Mesendoderm (in vitro differentiated cells): ENCODE measurements at regions not wholly inside any gene's neighbourhood (a gene's known extent, or its start where the extent isn't known, plus 50 kb on each side); places are given as distances from the start of the nearest gene placed in this dataset.
A peak's percentile ranks its signal among the peaks of the same experiment; 100 is the strongest.

Source experiments
- DNase-seq: peaks from one replicate; pipeline ENCODE4 v3.0.0; 2013
- H2AK5ac ChIP-seq: 2 replicates; pipeline ENCODE4 v1.6.1; 2013; ENCODE audit warnings: low read length, inconsistent platforms
- H2BK120ac ChIP-seq: 2 replicates; pipeline ENCODE4 v1.6.1; 2013; ENCODE audit warnings: low read depth, mild to moderate bottlenecking, low read length, moderate library complexity, mixed read lengths
- H2BK15ac ChIP-seq: replicated peaks from 2 replicates; pipeline ENCODE4 v1.6.1; 2013; ENCODE audit warnings: low read depth, mild to moderate bottlenecking, moderate library complexity
- H2BK5ac ChIP-seq: 2 replicates; pipeline ENCODE4 v1.6.1; 2013; ENCODE audit warnings: low read length, inconsistent platforms
- H3K18ac ChIP-seq: 2 replicates; pipeline ENCODE4 v1.6.1; 2013; ENCODE audit warnings: mild to moderate bottlenecking, low read length, mixed read lengths
- H3K23ac ChIP-seq: one replicate; pipeline ENCODE4 v1.6.1; 2013; ENCODE audit warnings: low read length
- H3K27ac ChIP-seq: 2 replicates; pipeline ENCODE4 v1.5.1; 2013; ENCODE audit warnings: low read depth, mild to moderate bottlenecking, inconsistent platforms, low read length, moderate library complexity
- H3K27me3 ChIP-seq: 2 replicates; pipeline ENCODE4 v1.6.1; 2013; ENCODE audit warnings: low read length, control low read depth, mild to moderate bottlenecking, inconsistent platforms; ENCODE audit not compliant: insufficient read depth, poor library complexity
- H3K36me3 ChIP-seq: 2 replicates; pipeline ENCODE4 v1.6.1; 2013; ENCODE audit warnings: low read length, inconsistent platforms; ENCODE audit not compliant: control insufficient read depth, insufficient read depth
- H3K4ac ChIP-seq: one replicate; pipeline ENCODE4 v1.6.1; 2013; ENCODE audit warnings: low read depth, mild to moderate bottlenecking, low read length, moderate library complexity
- H3K4me1 ChIP-seq: 2 replicates; pipeline ENCODE4 v1.6.1; 2013; ENCODE audit warnings: low read depth, low read length, inconsistent platforms; ENCODE audit not compliant: control insufficient read depth
- H3K4me2 ChIP-seq: 2 replicates; pipeline ENCODE4 v1.6.1; 2013; ENCODE audit warnings: low read length
- H3K4me3 ChIP-seq: 2 replicates; pipeline ENCODE4 v1.5.1; 2013; ENCODE audit warnings: mild to moderate bottlenecking, low read length
- H3K56ac ChIP-seq: one replicate; pipeline ENCODE4 v1.6.1; 2013; ENCODE audit warnings: low read length
- H3K79me1 ChIP-seq: 2 replicates; pipeline ENCODE4 v1.6.1; 2013; ENCODE audit warnings: low read length, inconsistent platforms
- H3K79me2 ChIP-seq: 2 replicates; pipeline ENCODE4 v1.6.1; 2013; ENCODE audit warnings: mild to moderate bottlenecking, low read length; ENCODE audit not compliant: control insufficient read depth, insufficient read depth
- H3K9ac ChIP-seq: 2 replicates; pipeline ENCODE4 v1.6.1; 2013; ENCODE audit warnings: low read length, inconsistent platforms
- H4K5ac ChIP-seq: one replicate; pipeline ENCODE4 v1.6.1; 2013; ENCODE audit warnings: low read length
- H4K8ac ChIP-seq: one replicate; pipeline ENCODE4 v1.6.1; 2013; ENCODE audit warnings: low read depth, mild to moderate bottlenecking, control low read depth, low read length, moderate library complexity
- WGBS: extraction: QIAGEN DNeasy Blood & Tissue Kit; methylation state at CpG from one replicate; pipeline ENCODE4 v1.1.7; 2013; ENCODE audit warnings: low lambda C conversion rate, missing lambda C conversion rate; ENCODE audit not compliant: insufficient coverage; ENCODE audit errors: extremely low coverage; 5-methylcytosine and 5-hydroxymethylcytosine counted together

- no peak overlapping the region for H4K5ac ChIP-seq
- no peak for DNase-seq
- no peak overlapping the region for H3K18ac ChIP-seq
- no peak overlapping the region for H2BK120ac ChIP-seq
- H3K9ac ChIP-seq, result no peak overlapping the region
- H3K56ac ChIP-seq, result no peak overlapping the region
- H3K4me1 ChIP-seq, result no peaks in the 10 kb centered on the region
- H3K27me3 ChIP-seq, result no peaks in the 10 kb centered on the region
- no peaks in the 10 kb centered on the region for H3K79me2 ChIP-seq
- H3K36me3 ChIP-seq, result no peaks in the 10 kb centered on the region
- no peak overlapping the region for H4K8ac ChIP-seq
- no peak overlapping the region for H2BK5ac ChIP-seq
- H2AK5ac ChIP-seq, result no peak overlapping the region
- H3K4me3 ChIP-seq, result no peak overlapping the region
- H3K4me2 ChIP-seq, result no peak overlapping the region
- WGBS, result no CpG with 5 or more reads among the region's 3 CpGs
- no peak overlapping the region for H3K4ac ChIP-seq
- H3K23ac ChIP-seq, result no peak overlapping the region
- H3K27ac ChIP-seq, result no peak overlapping the region
- no peaks in the 10 kb centered on the region for H3K79me1 ChIP-seq
- H2BK15ac ChIP-seq, result no peak overlapping the region
These were observed 155.0 kb upstream of the JADE1 start for GRCh38 chr4:128654465-128654864.

- Histone ChIP-seq H3K4ac (no peak overlapping the region), H2BK5ac (no peak overlapping the region), H2BK120ac (no peak overlapping the region), H2BK15ac (no peak overlapping the region), H4K5ac (no peak overlapping the region), H3K4me2 (no peak overlapping the region), H3K27me3 (no peaks in the 10 kb centered on the region), H3K4me3 (no peak overlapping the region), H3K9ac (no peak overlapping the region), H3K23ac (no peak overlapping the region), H3K79me2 (no peaks in the 10 kb centered on the region), H3K79me1 (no peaks in the 10 kb centered on the region), H3K56ac (no peak overlapping the region), H3K36me3 (no peaks in the 10 kb centered on the region), H3K18ac (no peak overlapping the region), H3K27ac (no peak overlapping the region), H2AK5ac (no peak overlapping the region), H4K8ac (no peak overlapping the region), H3K4me1 (no peaks in the 10 kb centered on the region)
- DNase-seq, result peak; percentile 38
- WGBS, result no CpG with 5 or more reads among the region's 8 CpGs
These were observed 155.7 kb upstream of the JADE1 start for GRCh38 chr4:128653527-128654444.

- WGBS, result no CpG with 5 or more reads among the region's 1 CpG
- no peak overlapping the region for H2BK5ac ChIP-seq
- H2BK120ac ChIP-seq, result no peak overlapping the region
- H3K27me3 ChIP-seq, result no peaks in the 10 kb centered on the region
- no peak overlapping the region for H3K4me2 ChIP-seq
- H2BK15ac ChIP-seq, result no peak overlapping the region
- H3K18ac ChIP-seq, result peak overlapping the region; percentile 75
- H4K8ac ChIP-seq, result no peak overlapping the region
- H2AK5ac ChIP-seq, result no peak overlapping the region
- no peaks in the 10 kb centered on the region for H3K4me1 ChIP-seq
- no peak overlapping the region for H3K27ac ChIP-seq
- no peaks in the 10 kb centered on the region for H3K36me3 ChIP-seq
- H4K5ac ChIP-seq, result no peak overlapping the region
- no peak overlapping the region for H3K23ac ChIP-seq
- H3K4ac ChIP-seq, result peak overlapping the region; percentile 1
- H3K4me3 ChIP-seq, result no peak overlapping the region
- DNase-seq, result no peak
- H3K79me2 ChIP-seq, result no peaks in the 10 kb centered on the region
- no peak overlapping the region for H3K9ac ChIP-seq
- no peak overlapping the region for H3K56ac ChIP-seq
- no peaks in the 10 kb centered on the region for H3K79me1 ChIP-seq
These were observed 159.8 kb upstream of the JADE1 start for GRCh38 chr4:128649575-128650205.

- H2BK15ac ChIP-seq, result no peak overlapping the region
- no peak overlapping the region for H3K23ac ChIP-seq
- no peak overlapping the region for H2BK5ac ChIP-seq
- no peak overlapping the region for H4K8ac ChIP-seq
- no peaks in the 10 kb centered on the region for H3K36me3 ChIP-seq
- H4K5ac ChIP-seq, result no peak overlapping the region
- DNase-seq, result no peak
- H2BK120ac ChIP-seq, result no peak overlapping the region
- no peak overlapping the region for H3K9ac ChIP-seq
- no peaks in the 10 kb centered on the region for H3K79me1 ChIP-seq
- no peaks in the 10 kb centered on the region for H3K4me1 ChIP-seq
- H2AK5ac ChIP-seq, result no peak overlapping the region
- H3K27ac ChIP-seq, result no peak overlapping the region
- WGBS, result no CpG with 5 or more reads among the region's 1 CpG
- peak overlapping the region; percentile 1 for H3K4ac ChIP-seq
- no peaks in the 10 kb centered on the region for H3K27me3 ChIP-seq
- H3K56ac ChIP-seq, result peak overlapping the region; percentile 22
- H3K79me2 ChIP-seq, result no peaks in the 10 kb centered on the region
- no peak overlapping the region for H3K4me3 ChIP-seq
- H3K4me2 ChIP-seq, result no peak overlapping the region
- peak overlapping the region; percentile 8 for H3K18ac ChIP-seq
These were observed 160.3 kb upstream of the JADE1 start for GRCh38 chr4:128649161-128649560.

GRCh38 chr4:128648021-128648420, 161.5 kb upstream of the JADE1 start:
- H2BK120ac ChIP-seq, result no peak overlapping the region
- H2AK5ac ChIP-seq, result no peak overlapping the region
- H3K23ac ChIP-seq, result no peak overlapping the region
- H2BK5ac ChIP-seq, result peak overlapping the region; percentile 82
- H2BK15ac ChIP-seq, result no peak overlapping the region
- H4K8ac ChIP-seq, result no peak overlapping the region
- no peak overlapping the region for H3K18ac ChIP-seq
- no peak overlapping the region for H4K5ac ChIP-seq
- H3K4ac ChIP-seq, result peak overlapping the region; percentile 72
- H3K4me1 ChIP-seq, result no peaks in the 10 kb centered on the region
- no peaks in the 10 kb centered on the region for H3K79me2 ChIP-seq
- no peaks in the 10 kb centered on the region for H3K36me3 ChIP-seq
- no peaks in the 10 kb centered on the region for H3K79me1 ChIP-seq
- H3K9ac ChIP-seq, result no peak overlapping the region
- H3K56ac ChIP-seq, result peak overlapping the region; percentile 25
- DNase-seq, result no peak
- H3K4me3 ChIP-seq, result no peak overlapping the region
- WGBS, result no CpG with 5 or more reads among the region's 1 CpG
- H3K4me2 ChIP-seq, result no peak overlapping the region
- no peaks in the 10 kb centered on the region for H3K27me3 ChIP-seq
- H3K27ac ChIP-seq, result no peak overlapping the region
